ENCODE measurements at regions not wholly inside any gene's neighbourhood (a gene's known extent, or its start where the extent isn't known, plus 50 kb on each side); places are given as distances from the start of the nearest gene placed in this dataset.

GRCh38 chr21:27258742-27259448 is 292.0 kb upstream of the ADAMTS5 start:
- no peak for TF ChIP-seq FOXM1 (IDR thresholded peaks at IDR 0.05; ENCODE audit: low read depth)
- no peak for TF ChIP-seq FOXM1 (CRISPR knock-in tag; IDR thresholded peaks at IDR 0.05; ENCODE audit: low read depth)
- TF ChIP-seq CTCF (IDR thresholded peaks at IDR 0.05 in 2 of 3, conservative IDR thresholded peaks at IDR 0.05 in 1 of 3; ENCODE audit: insufficient read depth in 2 of 3, low read depth in 1 of 3, low read length in 3 of 3): no peak
- TF ChIP-seq ZNF23 (CRISPR knock-in tag; IDR thresholded peaks at IDR 0.05): no peak
